Activated CD8-positive, alpha-beta T cell treated with anti-CD3 and anti-CD28 coated beads for 36 hours (primary cell): ENCODE measurements at regions not wholly inside any gene's neighbourhood (a gene's known extent, or its start where the extent isn't known, plus 50 kb on each side); places are given as distances from the start of the nearest gene placed in this dataset.

Experiments
- ATAC-seq: fragments of 200-7000 bp; cut with Tn5 transposase; one replicate; pipeline ENCODE4 v1.10.0; 2021; ENCODE audit warnings: mild to moderate bottlenecking, moderate library complexity
- CTCF ChIA-PET: fragments of 350-600 bp; sonication (Branson Sonifier 250); formaldehyde crosslinking; loops from one replicate; lab custom pipeline; 2021; ENCODE audit warnings: antibody characterized with exemption; lab: Charles Lee
- POLR2A ChIA-PET: fragments of 350-600 bp; sonication (Branson Sonifier 250); formaldehyde crosslinking; loops from one replicate; lab custom pipeline; 2021; ENCODE audit warnings: antibody characterized with exemption; lab: Charles Lee
- DNase-seq: peaks from one replicate; pipeline ENCODE4 v3.0.0-alpha.2; 2020
- H3K27ac Mint-ChIP-seq: one replicate; pipeline ENCODE4 v1.8.0; 2021; ENCODE audit warnings: mild to moderate bottlenecking, mixed read lengths
- H3K27me3 Mint-ChIP-seq: one replicate; pipeline ENCODE4 v1.8.0; 2021; ENCODE audit warnings: mixed read lengths
- H3K36me3 Mint-ChIP-seq: one replicate; pipeline ENCODE4 v1.8.0; 2021; ENCODE audit warnings: low read depth, mixed read lengths
- H3K4me1 Mint-ChIP-seq: one replicate; pipeline ENCODE4 v1.8.0; 2021; ENCODE audit warnings: low read depth, mixed read lengths
- H3K4me3 Mint-ChIP-seq: one replicate; pipeline ENCODE4 v1.8.0; 2021; ENCODE audit warnings: mild to moderate bottlenecking, moderate library complexity, mixed read lengths
- H3K9me3 Mint-ChIP-seq: one replicate; pipeline ENCODE4 v1.8.0; 2021; ENCODE audit warnings: mixed read lengths
- intact Hi-C: fragments of 100-400 bp; cut with micrococcal nuclease; formaldehyde crosslinking; loops from one replicate; pipeline ENCODE4 v1.10.0; 2022
- TF ChIP-seq, protein P1 (sequence below): fragments of 200-600 bp; IDR thresholded peaks from one replicate; pipeline ENCODE4 v1.8.0; 2022; ENCODE audit warnings: antibody characterized with exemption, mild to moderate bottlenecking

DNA sequence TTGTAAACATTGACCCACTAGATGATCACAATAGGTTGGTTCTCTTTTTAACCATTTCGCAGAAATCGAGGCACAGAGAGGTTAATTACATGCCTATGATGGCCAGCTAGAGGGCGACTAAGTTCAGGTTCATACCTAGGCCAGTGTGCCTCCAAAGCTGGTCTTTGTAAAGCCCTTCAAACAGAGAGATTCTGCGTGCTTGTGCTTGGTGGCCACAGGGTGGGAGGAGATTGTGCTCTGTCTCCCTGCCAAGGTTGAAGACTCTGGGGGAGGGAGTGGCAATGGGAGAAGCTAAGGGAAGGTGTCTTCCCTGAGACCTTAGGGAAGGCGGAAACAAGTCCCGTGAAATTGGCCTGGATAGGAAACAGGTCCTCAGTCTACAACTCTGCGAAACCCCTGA, 59.1 kb upstream of the RBM15 start:
- TF ChIP-seq, protein P1, sequence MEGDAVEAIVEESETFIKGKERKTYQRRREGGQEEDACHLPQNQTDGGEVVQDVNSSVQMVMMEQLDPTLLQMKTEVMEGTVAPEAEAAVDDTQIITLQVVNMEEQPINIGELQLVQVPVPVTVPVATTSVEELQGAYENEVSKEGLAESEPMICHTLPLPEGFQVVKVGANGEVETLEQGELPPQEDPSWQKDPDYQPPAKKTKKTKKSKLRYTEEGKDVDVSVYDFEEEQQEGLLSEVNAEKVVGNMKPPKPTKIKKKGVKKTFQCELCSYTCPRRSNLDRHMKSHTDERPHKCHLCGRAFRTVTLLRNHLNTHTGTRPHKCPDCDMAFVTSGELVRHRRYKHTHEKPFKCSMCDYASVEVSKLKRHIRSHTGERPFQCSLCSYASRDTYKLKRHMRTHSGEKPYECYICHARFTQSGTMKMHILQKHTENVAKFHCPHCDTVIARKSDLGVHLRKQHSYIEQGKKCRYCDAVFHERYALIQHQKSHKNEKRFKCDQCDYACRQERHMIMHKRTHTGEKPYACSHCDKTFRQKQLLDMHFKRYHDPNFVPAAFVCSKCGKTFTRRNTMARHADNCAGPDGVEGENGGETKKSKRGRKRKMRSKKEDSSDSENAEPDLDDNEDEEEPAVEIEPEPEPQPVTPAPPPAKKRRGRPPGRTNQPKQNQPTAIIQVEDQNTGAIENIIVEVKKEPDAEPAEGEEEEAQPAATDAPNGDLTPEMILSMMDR, result no peak
- Mint-ChIP-seq H3K27ac (no peak overlapping the region), H3K4me3 (no peak overlapping the region), H3K36me3 (no peaks in the 10 kb centered on the region), H3K9me3 (no peaks in the 10 kb centered on the region), H3K4me1 (no peaks in the 10 kb centered on the region), H3K27me3 (no peaks in the 10 kb centered on the region)
- DNase-seq (no peak), ATAC-seq (no peak)
- intact Hi-C loops, result no loop called here
- ChIA-PET CTCF (interaction anchor here (1.0 to 2.7 kb wide), 5 partner anchors 11 to 165 kb away, joined by 3 to 12 read pairs (median 4); no protein-coding TSS in a partner anchor), POLR2A (no interaction called here)

GRCh38 chr1:110280804-110281203, 58.4 kb upstream of the RBM15 start:
- Mint-ChIP-seq H3K36me3 (no peaks in the 10 kb centered on the region), H3K27ac (no peak overlapping the region), H3K4me3 (no peak overlapping the region), H3K9me3 (no peaks in the 10 kb centered on the region), H3K27me3 (no peaks in the 10 kb centered on the region), H3K4me1 (no peaks in the 10 kb centered on the region)
- CTCF ChIA-PET, result interaction anchor here (1.0 to 2.7 kb wide), 6 partner anchors 10 to 165 kb away, joined by 3 to 12 read pairs (median 4); no protein-coding TSS in a partner anchor
- DNase-seq, result no peak
- TF ChIP-seq, protein P1, result no peak
- POLR2A ChIA-PET, result no interaction called here
- no peak for ATAC-seq
- intact Hi-C loops, result no loop called here

DNA sequence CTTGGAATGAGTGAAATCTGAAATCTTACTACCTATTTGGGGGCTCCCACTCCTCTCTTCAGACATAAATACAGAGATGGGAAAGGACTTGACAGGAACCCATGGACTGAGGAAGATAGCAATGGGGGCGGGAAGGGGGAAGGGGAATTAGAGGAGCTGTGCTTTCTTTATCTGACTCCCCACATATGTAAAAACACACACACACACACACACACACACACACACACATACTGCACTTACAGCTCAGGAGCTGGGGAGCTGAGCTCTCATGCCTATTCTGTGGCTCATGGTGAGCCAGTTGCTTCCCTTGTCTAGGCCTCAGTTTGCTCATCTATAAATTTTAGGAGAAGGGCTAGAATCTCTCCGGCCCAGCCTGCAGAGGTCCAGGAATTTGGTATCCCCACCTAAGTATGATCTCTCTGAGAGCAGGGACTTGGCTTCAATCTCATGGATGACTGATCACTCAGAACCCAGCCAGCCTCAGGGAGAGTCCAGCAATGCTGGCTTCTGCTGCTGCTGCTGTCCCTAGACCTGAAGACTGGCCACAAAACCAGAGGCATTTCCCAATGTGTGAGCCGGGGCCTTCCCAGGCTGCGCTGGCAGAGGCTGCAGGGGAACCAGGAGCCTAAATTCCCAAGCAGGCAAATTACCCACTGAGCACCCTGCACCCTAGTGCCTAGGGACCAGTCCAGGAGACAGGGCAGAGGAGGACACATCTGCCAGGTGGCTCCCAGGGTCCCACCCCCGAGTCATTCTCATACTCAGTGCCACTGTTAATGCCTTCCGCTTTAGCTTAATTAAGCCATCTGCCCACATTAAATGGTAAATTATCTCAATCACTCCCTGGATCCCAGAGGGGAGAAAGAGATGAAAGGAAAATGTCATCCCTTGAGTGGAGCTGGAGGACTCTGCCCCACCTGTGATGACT, 57.5 kb upstream of the RBM15 start:
- no peak for ATAC-seq
- no peaks in the 10 kb centered on the region for H3K27me3 Mint-ChIP-seq
- intact Hi-C loops, result no loop called here
- ChIA-PET CTCF (interaction anchor here (1.0 to 2.7 kb wide), 5 partner anchors 9 to 166 kb away, joined by 3 to 12 read pairs (median 4); no protein-coding TSS in a partner anchor), POLR2A (no interaction called here)
- H3K27ac Mint-ChIP-seq, result no peak overlapping the region
- H3K36me3 Mint-ChIP-seq, result no peaks in the 10 kb centered on the region
- H3K4me3 Mint-ChIP-seq, result no peak overlapping the region
- H3K4me1 Mint-ChIP-seq, result no peaks in the 10 kb centered on the region
- TF ChIP-seq, protein P1, result no peak
- no peaks in the 10 kb centered on the region for H3K9me3 Mint-ChIP-seq
- no peak for DNase-seq

GRCh38 chr1:110282395-110282794, 56.8 kb upstream of the RBM15 start:
- POLR2A ChIA-PET, result no interaction called here
- Mint-ChIP-seq H3K27me3 (no peaks in the 10 kb centered on the region), H3K36me3 (no peaks in the 10 kb centered on the region), H3K27ac (no peak overlapping the region), H3K4me1 (no peaks in the 10 kb centered on the region), H3K9me3 (no peaks in the 10 kb centered on the region), H3K4me3 (no peak overlapping the region)
- intact Hi-C loops, result no loop called here
- ATAC-seq (no peak), DNase-seq (no peak)
- CTCF ChIA-PET, result interaction anchor here (1.6 kb wide), 1 partner anchor 214 kb away, joined by 4 read pairs; no protein-coding TSS in a partner anchor
- TF ChIP-seq, protein P1, result no peak

DNA sequence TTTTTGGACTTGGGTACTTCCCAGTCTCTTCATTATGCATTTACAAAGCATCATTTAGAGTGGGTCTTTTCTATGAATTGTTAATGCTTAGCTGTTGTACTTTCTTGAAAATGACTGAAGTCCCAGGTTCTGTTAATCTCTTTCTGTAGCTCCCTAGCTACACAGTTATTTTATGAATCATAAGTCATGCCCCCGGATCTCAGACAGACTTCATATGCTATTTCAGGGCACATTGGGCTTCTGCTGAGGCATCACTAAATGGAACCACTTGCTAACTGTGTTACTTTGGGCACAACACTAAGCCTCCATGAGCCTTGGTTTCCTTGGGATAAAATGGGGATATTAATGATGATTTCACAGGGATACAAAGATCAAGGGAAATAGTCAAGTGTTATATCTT, 55.5 kb upstream of the RBM15 start:
- intact Hi-C loops, result no loop called here

More for the DNA sequence above, 55.5 kb upstream of the RBM15 start:
- no peaks in the 10 kb centered on the region for H3K9me3 Mint-ChIP-seq
- CTCF ChIA-PET, result interaction anchor here (1.1 to 1.6 kb wide), 2 partner anchors 87 to 213 kb away, joined by 4 read pairs; no protein-coding TSS in a partner anchor
- no peak overlapping the region for H3K4me3 Mint-ChIP-seq
- H3K27ac Mint-ChIP-seq, result no peak overlapping the region
- POLR2A ChIA-PET, result no interaction called here
- no peaks in the 10 kb centered on the region for H3K36me3 Mint-ChIP-seq
- no peaks in the 10 kb centered on the region for H3K27me3 Mint-ChIP-seq
- TF ChIP-seq, protein P1, result no peak
- no peak for DNase-seq
- no peak for ATAC-seq
- no peaks in the 10 kb centered on the region for H3K4me1 Mint-ChIP-seq
